ENCODE measurements at regions not wholly inside any gene's neighbourhood (a gene's known extent, or its start where the extent isn't known, plus 50 kb on each side); places are given as distances from the start of the nearest gene placed in this dataset.

DNA sequence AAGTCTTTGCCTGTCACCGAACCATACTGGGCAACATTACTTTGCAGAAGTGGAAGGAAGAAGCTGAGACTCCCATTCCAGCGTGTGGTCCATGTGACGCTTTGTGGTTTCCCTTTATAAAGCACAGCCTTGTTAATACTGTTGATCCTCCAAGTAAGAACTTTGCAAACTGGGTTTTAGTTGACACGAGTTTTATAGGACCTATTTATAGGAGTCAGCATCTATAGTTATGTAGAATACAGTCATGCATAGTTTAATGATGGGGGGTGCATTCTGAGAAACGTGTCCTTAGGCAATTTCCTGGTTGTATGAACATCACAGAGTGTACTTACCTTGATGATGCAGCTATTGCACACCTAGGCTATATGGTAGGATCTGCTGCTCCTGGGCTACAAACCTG lies 1879.4 kb upstream of the TENM3 start:
- no peaks in the 10 kb centered on the region for H3K79me2 ChIP-seq (ENCODE audit: low read length)
- H3K9me3 ChIP-seq (ENCODE audit: low read length): no peaks in the 10 kb centered on the region
- H3K9me2 ChIP-seq (replicated peaks; ENCODE audit: insufficient read depth, low read length): no peaks in the 10 kb centered on the region
- DNase-seq: no peak
- H2AFZ ChIP-seq (ENCODE audit: low read length): no peak overlapping the region
- H3K27ac ChIP-seq (ENCODE audit: low read length): no peak overlapping the region
- H3K9ac ChIP-seq (ENCODE audit: low read length): no peak overlapping the region
- H3K27me3 ChIP-seq (ENCODE audit: low read length): no peaks in the 10 kb centered on the region
- H3K36me3 ChIP-seq (ENCODE audit: insufficient read depth, low read length): no peaks in the 10 kb centered on the region
- H3K4me1 ChIP-seq (ENCODE audit: low read length): no peaks in the 10 kb centered on the region
- no peaks in the 10 kb centered on the region for H4K20me1 ChIP-seq (ENCODE audit: insufficient read depth, low read depth, low read length)
- no peak overlapping the region for H3K4me3 ChIP-seq (ENCODE audit: low read length)
- no peak overlapping the region for H3K4me2 ChIP-seq (ENCODE audit: low read depth, low read length, poor library complexity, severe bottlenecking)

DNA sequence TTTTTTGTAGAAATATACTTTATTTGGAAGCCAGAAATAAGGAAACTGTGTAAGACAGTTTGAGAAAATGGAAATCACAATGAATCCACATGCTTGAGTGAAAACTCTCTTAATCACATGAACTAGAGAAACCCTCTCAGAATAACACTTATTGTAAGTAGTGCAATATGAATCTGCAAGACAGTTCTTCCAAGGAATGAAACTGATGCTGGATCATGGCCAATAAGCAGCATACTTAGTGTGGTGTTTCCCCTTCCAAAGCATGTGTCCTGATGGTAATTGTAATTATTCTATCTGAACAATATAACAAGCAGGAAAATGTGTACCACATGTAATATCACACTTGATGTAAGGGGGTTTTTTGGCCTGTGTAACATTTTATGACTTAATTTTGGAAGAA lies 1870.5 kb upstream of the TENM3 start:
- no peak for DNase-seq
- no peaks in the 10 kb centered on the region for H4K20me1 ChIP-seq (ENCODE audit: insufficient read depth, low read depth, low read length)
- H3K36me3 ChIP-seq (ENCODE audit: insufficient read depth, low read length): no peaks in the 10 kb centered on the region
- no peak overlapping the region for H3K4me2 ChIP-seq (ENCODE audit: low read depth, low read length, poor library complexity, severe bottlenecking)
- no peak overlapping the region for H3K27ac ChIP-seq (ENCODE audit: low read length)
- no peaks in the 10 kb centered on the region for H3K27me3 ChIP-seq (ENCODE audit: low read length)
- no peak overlapping the region for H3K9ac ChIP-seq (ENCODE audit: low read length)
- H3K4me3 ChIP-seq (ENCODE audit: low read length): no peak overlapping the region
- H3K9me3 ChIP-seq (ENCODE audit: low read length): no peaks in the 10 kb centered on the region
- no peaks in the 10 kb centered on the region for H3K4me1 ChIP-seq (ENCODE audit: low read length)
- no peak overlapping the region for H2AFZ ChIP-seq (ENCODE audit: low read length)
- no peaks in the 10 kb centered on the region for H3K9me2 ChIP-seq (replicated peaks; ENCODE audit: insufficient read depth, low read length)
- no peaks in the 10 kb centered on the region for H3K79me2 ChIP-seq (ENCODE audit: low read length)

DNA sequence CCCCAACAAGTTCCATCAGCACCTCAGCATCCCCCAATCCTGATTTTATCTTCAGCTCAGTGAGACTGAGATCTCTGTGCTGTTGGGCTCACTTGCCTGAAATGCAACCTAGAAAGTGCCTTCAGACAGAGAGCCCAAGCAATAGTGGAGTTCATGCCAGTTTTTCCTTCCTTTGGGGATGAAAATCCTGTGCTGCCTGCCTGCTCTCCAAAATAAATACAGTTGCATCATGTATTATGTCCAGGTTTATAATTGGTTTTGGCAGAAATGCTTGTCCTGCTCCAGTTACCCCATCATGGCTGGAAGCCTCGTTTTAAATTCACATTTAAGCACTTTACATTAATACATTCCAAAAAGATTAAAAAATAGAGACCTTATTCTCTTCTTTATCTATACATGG lies 1865.5 kb upstream of the TENM3 start:
- Histone ChIP-seq H3K27me3 (ENCODE audit: low read length) (no peaks in the 10 kb centered on the region), H3K79me2 (ENCODE audit: low read length) (no peaks in the 10 kb centered on the region), H4K20me1 (ENCODE audit: insufficient read depth, low read depth, low read length) (no peaks in the 10 kb centered on the region), H3K4me3 (ENCODE audit: low read length) (no peak overlapping the region), H3K9ac (ENCODE audit: low read length) (no peak overlapping the region), H3K36me3 (ENCODE audit: insufficient read depth, low read length) (no peaks in the 10 kb centered on the region), H3K9me3 (ENCODE audit: low read length) (no peaks in the 10 kb centered on the region), H2AFZ (ENCODE audit: low read length) (no peak overlapping the region), H3K4me1 (ENCODE audit: low read length) (no peaks in the 10 kb centered on the region), H3K4me2 (ENCODE audit: low read depth, low read length, poor library complexity, severe bottlenecking) (no peak overlapping the region), H3K27ac (ENCODE audit: low read length) (no peak overlapping the region), H3K9me2 (replicated peaks; ENCODE audit: insufficient read depth, low read length) (no peaks in the 10 kb centered on the region)
- DNase-seq: no peak

- Histone ChIP-seq H3K4me2 (ENCODE audit: low read depth, low read length, poor library complexity, severe bottlenecking) (no peak overlapping the region), H3K9me2 (replicated peaks; ENCODE audit: insufficient read depth, low read length) (no peaks in the 10 kb centered on the region), H3K27me3 (ENCODE audit: low read length) (no peaks in the 10 kb centered on the region), H3K79me2 (ENCODE audit: low read length) (no peaks in the 10 kb centered on the region), H3K9ac (ENCODE audit: low read length) (no peak overlapping the region), H3K4me3 (ENCODE audit: low read length) (no peak overlapping the region), H4K20me1 (ENCODE audit: insufficient read depth, low read depth, low read length) (no peaks in the 10 kb centered on the region), H3K9me3 (ENCODE audit: low read length) (no peaks in the 10 kb centered on the region), H3K4me1 (ENCODE audit: low read length) (no peaks in the 10 kb centered on the region), H3K27ac (ENCODE audit: low read length) (no peak overlapping the region), H3K36me3 (ENCODE audit: insufficient read depth, low read length) (no peaks in the 10 kb centered on the region), H2AFZ (ENCODE audit: low read length) (no peak overlapping the region)
- no peak for DNase-seq
These were observed 1862.5 kb upstream of the TENM3 start for GRCh38 chr4:180380733-180381132.

DNA sequence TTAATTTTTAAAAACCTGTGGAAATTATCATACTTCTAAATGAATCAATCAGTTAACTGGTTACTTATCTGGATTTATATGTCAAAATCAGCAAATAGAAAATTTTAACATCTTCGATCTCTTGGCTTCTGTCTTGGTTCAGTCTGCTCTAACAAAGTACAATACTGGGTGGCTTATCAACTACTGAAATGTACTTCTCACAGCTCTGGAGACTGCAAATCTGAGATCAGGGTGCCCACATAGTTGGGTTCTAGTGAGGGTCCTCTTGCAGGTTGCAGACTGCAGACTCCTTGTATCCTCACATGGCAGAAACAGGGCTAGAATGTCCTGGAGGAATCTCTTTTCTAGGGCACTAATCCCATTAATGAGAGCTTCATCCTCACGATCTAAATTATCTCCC lies 1851.6 kb upstream of the TENM3 start:
- DNase-seq: no peak

GRCh38 chr4:180394312-180394711 lies 1848.9 kb upstream of the TENM3 start:
- Histone ChIP-seq H3K27me3 (ENCODE audit: low read length) (no peaks in the 10 kb centered on the region), H3K9me3 (ENCODE audit: low read length) (no peaks in the 10 kb centered on the region), H3K9ac (ENCODE audit: low read length) (no peak overlapping the region), H3K79me2 (ENCODE audit: low read length) (no peaks in the 10 kb centered on the region), H2AFZ (ENCODE audit: low read length) (no peak overlapping the region), H4K20me1 (ENCODE audit: insufficient read depth, low read depth, low read length) (no peaks in the 10 kb centered on the region), H3K4me1 (ENCODE audit: low read length) (no peaks in the 10 kb centered on the region), H3K9me2 (replicated peaks; ENCODE audit: insufficient read depth, low read length) (no peaks in the 10 kb centered on the region), H3K4me2 (ENCODE audit: low read depth, low read length, poor library complexity, severe bottlenecking) (no peak overlapping the region), H3K36me3 (ENCODE audit: insufficient read depth, low read length) (no peaks in the 10 kb centered on the region), H3K27ac (ENCODE audit: low read length) (no peak overlapping the region), H3K4me3 (ENCODE audit: low read length) (no peak overlapping the region)
- no peak for DNase-seq

More for the DNA sequence above, 1851.6 kb upstream of the TENM3 start:
- H3K27ac ChIP-seq (ENCODE audit: low read length): no peak overlapping the region
- no peaks in the 10 kb centered on the region for H3K9me3 ChIP-seq (ENCODE audit: low read length)
- H2AFZ ChIP-seq (ENCODE audit: low read length): no peak overlapping the region
- no peak overlapping the region for H3K4me3 ChIP-seq (ENCODE audit: low read length)
- H3K4me2 ChIP-seq (ENCODE audit: low read depth, low read length, poor library complexity, severe bottlenecking): no peak overlapping the region
- no peak overlapping the region for H3K9ac ChIP-seq (ENCODE audit: low read length)
- H3K79me2 ChIP-seq (ENCODE audit: low read length): no peaks in the 10 kb centered on the region
- H3K36me3 ChIP-seq (ENCODE audit: insufficient read depth, low read length): no peaks in the 10 kb centered on the region
- no peaks in the 10 kb centered on the region for H3K9me2 ChIP-seq (replicated peaks; ENCODE audit: insufficient read depth, low read length)
- no peaks in the 10 kb centered on the region for H3K27me3 ChIP-seq (ENCODE audit: low read length)
- no peaks in the 10 kb centered on the region for H4K20me1 ChIP-seq (ENCODE audit: insufficient read depth, low read depth, low read length)
- H3K4me1 ChIP-seq (ENCODE audit: low read length): no peaks in the 10 kb centered on the region

- Histone ChIP-seq H3K27me3 (ENCODE audit: low read length) (no peaks in the 10 kb centered on the region), H3K4me2 (ENCODE audit: low read depth, low read length, poor library complexity, severe bottlenecking) (no peak overlapping the region), H3K9ac (ENCODE audit: low read length) (no peak overlapping the region), H3K79me2 (ENCODE audit: low read length) (no peaks in the 10 kb centered on the region), H3K4me3 (ENCODE audit: low read length) (no peak overlapping the region), H3K27ac (ENCODE audit: low read length) (no peak overlapping the region), H3K36me3 (ENCODE audit: insufficient read depth, low read length) (no peaks in the 10 kb centered on the region), H3K9me2 (replicated peaks; ENCODE audit: insufficient read depth, low read length) (no peaks in the 10 kb centered on the region), H2AFZ (ENCODE audit: low read length) (no peak overlapping the region), H3K4me1 (ENCODE audit: low read length) (no peaks in the 10 kb centered on the region), H3K9me3 (ENCODE audit: low read length) (no peaks in the 10 kb centered on the region), H4K20me1 (ENCODE audit: insufficient read depth, low read depth, low read length) (no peaks in the 10 kb centered on the region)
- no peak for DNase-seq
These were observed 1848.5 kb upstream of the TENM3 start for GRCh38 chr4:180394730-180395129.

DNA sequence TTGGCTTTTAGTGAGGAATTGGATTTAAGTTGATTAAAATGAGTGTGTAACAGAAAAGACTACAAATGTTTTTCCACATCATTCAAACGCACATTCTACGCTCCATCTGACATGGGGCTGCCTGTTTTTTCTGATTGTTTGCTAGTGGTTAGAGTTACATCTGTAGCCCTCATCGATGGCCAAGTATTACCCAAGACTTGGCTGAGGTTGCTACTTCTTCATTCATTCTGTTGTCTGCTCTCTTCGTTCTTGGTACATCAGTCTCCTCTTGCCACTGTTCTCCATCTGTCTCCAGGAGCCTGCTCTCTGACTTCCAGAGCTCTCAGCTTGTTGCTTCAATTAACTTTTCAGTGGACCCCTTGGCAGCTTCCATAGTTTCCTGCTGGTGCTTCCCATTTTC lies 1844.6 kb upstream of the TENM3 start:
- H2AFZ ChIP-seq (ENCODE audit: low read length): no peak overlapping the region
- H3K4me2 ChIP-seq (ENCODE audit: low read depth, low read length, poor library complexity, severe bottlenecking): no peak overlapping the region
- DNase-seq: no peak
- H3K4me1 ChIP-seq (ENCODE audit: low read length): no peaks in the 10 kb centered on the region
- no peak overlapping the region for H3K4me3 ChIP-seq (ENCODE audit: low read length)
- no peaks in the 10 kb centered on the region for H3K27me3 ChIP-seq (ENCODE audit: low read length)
- no peaks in the 10 kb centered on the region for H3K79me2 ChIP-seq (ENCODE audit: low read length)
- H3K9me3 ChIP-seq (ENCODE audit: low read length): no peaks in the 10 kb centered on the region
- H4K20me1 ChIP-seq (ENCODE audit: insufficient read depth, low read depth, low read length): no peaks in the 10 kb centered on the region
- no peak overlapping the region for H3K27ac ChIP-seq (ENCODE audit: low read length)
- no peaks in the 10 kb centered on the region for H3K9me2 ChIP-seq (replicated peaks; ENCODE audit: insufficient read depth, low read length)
- H3K9ac ChIP-seq (ENCODE audit: low read length): no peak overlapping the region
- H3K36me3 ChIP-seq (ENCODE audit: insufficient read depth, low read length): no peaks in the 10 kb centered on the region

DNA sequence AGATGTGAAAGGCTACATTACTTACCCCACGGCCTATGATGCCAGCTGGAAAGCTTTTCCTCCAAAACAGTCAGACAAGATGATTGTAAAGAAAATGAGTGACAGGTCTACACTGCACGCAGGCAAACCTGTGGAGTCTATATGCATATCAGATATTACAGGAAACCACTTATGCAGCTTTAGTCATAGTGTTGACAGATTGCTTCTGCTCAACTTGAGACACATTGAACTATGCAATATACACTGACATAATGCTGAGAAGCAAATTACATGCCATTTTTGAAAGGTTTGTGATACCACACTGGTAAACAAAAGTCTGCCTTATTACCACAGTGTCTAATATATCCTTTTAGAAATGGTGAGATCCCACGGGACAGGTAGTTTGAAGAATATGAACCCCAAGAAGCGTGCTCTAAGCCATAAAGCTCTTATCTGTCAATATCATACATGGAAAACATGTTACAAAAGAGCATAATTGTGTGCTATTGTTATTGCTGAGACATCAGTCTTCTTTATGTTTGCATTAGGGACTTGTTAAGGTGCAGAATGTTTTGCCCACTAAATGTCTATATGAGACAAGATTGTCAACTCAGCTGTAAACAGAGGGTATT lies 1835.8 kb upstream of the TENM3 start:
- no peak overlapping the region for H3K4me3 ChIP-seq (ENCODE audit: low read length)
- no peaks in the 10 kb centered on the region for H4K20me1 ChIP-seq (ENCODE audit: insufficient read depth, low read depth, low read length)
- no peaks in the 10 kb centered on the region for H3K9me3 ChIP-seq (ENCODE audit: low read length)
- H3K27ac ChIP-seq (ENCODE audit: low read length): no peak overlapping the region
- H3K9me2 ChIP-seq (replicated peaks; ENCODE audit: insufficient read depth, low read length): no peaks in the 10 kb centered on the region
- H2AFZ ChIP-seq (ENCODE audit: low read length): no peak overlapping the region
- H3K36me3 ChIP-seq (ENCODE audit: insufficient read depth, low read length): no peaks in the 10 kb centered on the region
- no peak for DNase-seq
- H3K4me2 ChIP-seq (ENCODE audit: low read depth, low read length, poor library complexity, severe bottlenecking): no peak overlapping the region
- no peaks in the 10 kb centered on the region for H3K4me1 ChIP-seq (ENCODE audit: low read length)
- H3K27me3 ChIP-seq (ENCODE audit: low read length): no peaks in the 10 kb centered on the region
- H3K9ac ChIP-seq (ENCODE audit: low read length): no peak overlapping the region
- H3K79me2 ChIP-seq (ENCODE audit: low read length): no peaks in the 10 kb centered on the region
